Stimulated activated CD4-positive, alpha-beta T cell treated with anti-CD3 and anti-CD28 coated beads, Interleukin-1b, Interleukin-23, amount 100 ng/mL, for 48 hours (primary cell): ENCODE measurements at regions not wholly inside any gene's neighbourhood (a gene's known extent, or its start where the extent isn't known, plus 50 kb on each side); places are given as distances from the start of the nearest gene placed in this dataset.

Source experiments
- DNase-seq: peaks from one replicate; pipeline ENCODE4 v3.0.0-alpha.2; 2020

DNA sequence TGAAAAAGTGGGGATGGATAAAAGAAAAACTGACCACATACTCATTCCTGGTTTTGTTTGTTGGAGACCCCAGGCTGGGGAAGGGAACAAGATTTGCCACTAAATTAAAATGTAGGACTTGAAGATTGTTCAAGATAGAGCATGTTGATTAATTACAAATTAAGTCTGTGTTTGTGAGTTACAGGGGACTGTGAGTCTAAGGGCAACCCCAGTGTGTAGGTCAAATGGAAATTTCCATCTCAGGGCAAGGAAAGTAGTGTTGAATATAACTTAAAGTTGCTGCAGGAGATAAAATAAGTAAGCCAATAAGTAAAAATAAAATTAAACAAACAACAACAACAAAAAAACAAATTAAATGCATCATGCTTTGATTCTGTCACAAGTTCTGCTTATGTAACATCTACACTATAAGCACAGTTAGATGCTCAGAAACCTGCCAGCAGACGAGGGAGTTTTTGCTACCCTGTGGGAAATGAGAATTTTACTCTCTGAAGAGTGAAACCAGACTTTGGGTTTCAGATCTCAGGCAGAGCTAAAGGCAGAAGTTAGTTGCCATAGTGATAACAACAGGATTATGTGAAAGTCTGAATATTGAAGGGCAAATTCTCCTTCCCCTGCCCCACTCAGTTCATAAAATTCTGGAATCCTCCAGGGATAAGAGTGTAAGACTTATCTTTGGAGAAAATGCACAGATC is 352.3 kb downstream of the GRXCR1 start:
- DNase-seq: no peak

DNA sequence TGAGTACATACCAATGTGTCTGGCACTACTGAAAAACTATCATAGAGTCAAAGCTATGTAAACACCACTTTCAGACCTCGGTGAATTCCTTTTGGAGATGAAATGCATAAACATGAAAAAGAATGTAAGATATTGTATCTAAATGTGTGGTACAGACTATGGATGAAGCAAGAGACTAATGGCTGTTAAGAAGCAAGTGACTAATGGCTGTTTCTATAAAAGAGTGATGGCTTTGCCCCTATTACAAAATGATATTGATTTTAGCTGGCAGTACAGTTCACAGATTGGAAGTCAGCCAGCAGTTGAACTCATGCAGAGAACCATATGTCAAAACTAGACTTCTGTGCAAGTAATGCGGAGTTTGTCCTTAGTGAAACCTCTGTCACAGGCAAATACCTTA is 359.3 kb downstream of the GRXCR1 start:
- DNase-seq: no peak

DNA sequence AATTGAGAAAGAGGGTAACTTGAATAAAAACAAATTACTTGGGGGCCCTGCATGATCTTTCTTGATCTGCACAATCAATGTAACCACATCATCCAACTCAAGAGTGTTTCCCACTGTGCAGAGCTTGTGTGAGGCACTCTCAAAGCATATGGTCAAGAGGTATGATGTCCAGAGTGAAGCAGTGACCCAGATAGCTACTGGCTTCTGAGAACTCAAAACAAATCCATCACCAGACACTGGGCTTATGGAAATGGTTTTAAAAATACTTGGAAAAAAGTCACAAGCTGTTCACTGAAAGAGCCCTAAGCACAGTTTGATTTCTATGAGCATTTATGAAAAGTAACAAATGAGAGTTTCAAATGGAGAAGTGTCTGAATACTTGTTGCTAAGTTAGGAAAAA is 361.0 kb downstream of the GRXCR1 start:
- no peak for DNase-seq

DNA sequence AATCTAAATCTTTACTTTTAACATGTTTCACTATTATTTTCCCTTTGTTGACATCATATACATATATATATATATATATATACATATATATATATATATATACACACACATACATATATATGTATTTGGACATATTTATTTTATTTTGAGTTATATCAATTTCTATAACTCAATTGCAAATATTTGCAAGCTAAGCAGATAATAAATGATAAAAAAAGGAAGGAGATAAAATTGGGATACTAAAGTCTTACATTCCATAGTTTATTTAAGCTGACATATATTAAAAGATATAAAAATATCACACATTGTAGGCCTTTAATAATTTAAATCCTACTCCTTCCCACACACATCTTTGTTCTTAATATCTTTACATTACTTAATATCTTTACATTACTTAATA is 372.2 kb downstream of the GRXCR1 start:
- no peak for DNase-seq

DNA sequence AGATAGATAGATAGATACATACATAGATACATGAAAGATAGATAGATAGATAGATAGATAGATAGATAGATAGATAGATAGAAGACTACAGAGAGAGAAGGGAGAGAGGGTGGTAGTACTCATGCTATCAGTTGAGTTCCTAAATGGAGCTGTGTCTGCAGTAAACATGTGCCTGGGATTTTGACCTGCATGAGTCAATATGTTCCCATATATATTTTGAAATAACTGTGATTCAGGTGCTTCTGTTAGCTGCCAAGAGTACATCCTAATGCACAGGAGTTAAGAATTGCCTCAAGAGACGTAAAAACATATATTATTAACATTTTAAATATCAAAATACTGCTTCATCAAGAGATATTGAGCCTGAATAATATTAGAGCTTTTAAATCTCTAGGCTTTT is 379.4 kb downstream of the GRXCR1 start:
- no peak for DNase-seq

DNA sequence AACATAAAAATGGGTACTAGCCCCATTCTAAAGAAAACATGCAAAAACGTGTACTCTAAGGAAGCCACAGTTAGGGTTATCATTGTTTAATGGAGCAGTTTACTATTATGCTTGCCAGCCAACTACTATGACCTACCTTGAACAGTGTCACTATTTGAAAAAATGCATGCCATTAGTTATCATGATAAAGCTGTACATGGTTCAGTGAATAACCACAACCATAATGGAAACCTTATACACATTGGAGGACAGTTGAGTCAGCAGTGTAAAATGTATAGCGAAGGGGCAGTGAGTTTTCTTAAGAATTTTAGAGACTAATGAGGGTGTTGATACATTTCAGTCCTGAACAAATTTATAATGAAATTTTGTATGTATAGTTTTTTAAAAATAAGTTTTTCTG is 381.9 kb downstream of the GRXCR1 start:
- DNase-seq: no peak

DNA sequence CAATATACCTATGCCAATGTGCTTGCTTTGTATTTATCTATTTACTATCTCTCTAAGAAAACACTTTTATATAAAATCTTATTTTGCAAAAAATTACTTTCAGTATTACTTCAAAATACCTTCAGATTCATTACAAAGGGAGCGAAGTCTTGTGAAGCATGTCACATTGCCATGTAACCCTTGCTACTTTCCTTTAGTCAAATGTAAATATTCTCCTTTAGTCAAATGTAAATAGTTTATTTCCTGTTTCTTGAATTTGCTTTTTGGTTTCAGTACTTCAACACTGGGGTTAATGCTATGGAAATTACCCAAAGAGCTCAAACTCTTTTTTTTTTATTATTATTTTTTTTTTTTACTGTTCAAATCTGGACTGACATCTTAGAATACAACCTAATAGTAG is 383.3 kb downstream of the GRXCR1 start:
- DNase-seq: no peak

DNA sequence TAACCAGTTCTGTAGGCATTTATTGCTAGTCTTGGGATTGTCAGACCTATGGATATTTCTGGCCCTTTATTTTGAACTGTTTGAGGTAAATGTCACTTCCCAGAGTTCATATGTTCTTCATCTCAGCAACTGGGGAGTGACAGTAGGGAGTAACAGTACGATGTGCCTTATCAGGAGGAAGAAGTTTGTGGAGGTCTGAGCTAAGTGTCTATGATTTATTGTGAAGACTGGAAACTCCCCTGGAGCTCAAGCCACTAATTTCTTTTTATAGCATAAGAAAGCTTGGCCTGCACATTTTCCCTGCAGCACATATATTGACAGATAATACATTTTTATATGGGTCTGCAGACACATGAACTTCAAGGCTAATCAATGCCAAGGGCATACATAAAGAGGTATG is 383.8 kb downstream of the GRXCR1 start:
- no peak for DNase-seq

DNA sequence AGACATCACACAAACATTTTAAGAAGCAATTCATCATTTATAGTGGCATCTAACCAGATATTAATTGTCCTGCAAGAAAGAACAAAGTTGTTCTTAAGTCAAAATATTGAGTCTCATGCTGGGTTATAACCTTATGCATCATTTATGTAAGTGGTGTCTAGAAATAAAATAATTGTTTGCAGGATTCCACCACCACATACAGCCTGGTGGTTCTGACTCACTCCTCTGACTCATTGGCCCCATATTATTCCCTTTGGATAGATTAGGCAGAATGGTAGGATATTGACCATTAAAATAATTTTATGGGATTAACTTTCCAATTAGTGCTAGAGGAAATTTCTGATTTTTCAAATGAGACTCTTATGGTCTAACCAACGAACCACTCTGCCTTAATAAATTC is 384.5 kb downstream of the GRXCR1 start:
- DNase-seq: no peak

DNA sequence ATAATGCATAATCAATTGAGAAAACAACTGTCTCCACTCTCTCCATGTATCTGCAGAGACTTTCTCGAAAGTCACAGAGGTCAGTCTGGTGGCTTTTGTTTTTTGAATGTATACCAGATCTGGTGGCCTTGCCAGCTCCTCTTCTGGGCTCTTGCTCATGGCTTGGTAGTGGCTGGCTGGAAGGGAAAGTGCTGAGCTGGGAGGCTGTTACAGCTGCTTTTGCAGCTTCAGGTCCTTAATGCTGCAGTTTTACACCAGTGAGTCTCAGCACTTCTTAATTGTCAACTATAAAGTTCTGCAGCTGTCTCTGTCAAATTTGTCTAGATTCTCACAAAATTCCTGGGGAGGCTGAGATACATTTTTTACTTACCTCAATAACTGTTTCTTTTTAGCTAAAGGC is 390.0 kb downstream of the GRXCR1 start:
- no peak for DNase-seq

DNA sequence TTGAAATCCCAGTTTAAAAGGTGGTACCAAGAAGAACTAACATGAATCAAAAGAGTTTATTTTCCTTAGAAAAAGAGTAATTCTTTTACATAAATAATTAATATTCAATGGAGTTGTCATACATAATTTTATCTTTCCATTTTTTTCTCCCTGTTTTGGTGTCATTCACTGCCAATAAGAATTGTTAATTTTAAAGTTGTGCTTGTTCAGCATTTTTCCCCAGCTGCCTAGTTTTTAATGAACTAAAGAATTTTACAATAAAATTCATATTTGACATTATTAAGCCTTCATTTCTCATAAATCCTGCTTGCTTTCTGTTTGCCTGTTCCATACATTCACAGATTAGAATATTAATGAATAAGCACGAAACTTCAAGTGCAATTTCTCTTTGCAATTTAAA is 393.6 kb downstream of the GRXCR1 start:
- no peak for DNase-seq

DNA sequence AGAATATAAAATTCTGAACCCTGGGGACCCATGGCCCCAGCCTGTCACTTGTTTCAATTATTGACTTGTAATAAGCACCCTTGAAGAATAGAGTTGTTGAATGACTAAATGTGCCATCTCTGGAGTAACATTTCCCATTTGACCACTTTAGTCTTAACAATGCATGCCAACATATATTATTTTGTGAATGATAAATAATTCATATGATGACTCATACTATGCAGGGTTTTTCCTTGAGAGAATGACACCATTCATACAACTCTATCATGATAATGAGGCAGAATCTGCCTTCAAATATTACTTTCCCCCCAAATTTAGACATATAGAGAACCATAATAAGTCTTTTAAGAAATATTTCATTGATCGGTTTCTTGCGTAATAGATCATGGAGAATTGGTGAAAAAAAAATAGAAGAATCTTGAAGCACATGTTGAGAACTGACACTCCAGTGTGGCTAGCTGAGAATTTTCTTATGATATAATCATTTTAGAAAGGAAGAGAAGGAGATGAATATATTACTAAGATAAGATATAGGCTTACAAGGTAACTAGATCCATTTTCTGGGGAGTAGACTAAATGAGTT is 404.5 kb downstream of the GRXCR1 start:
- DNase-seq: no peak

DNA sequence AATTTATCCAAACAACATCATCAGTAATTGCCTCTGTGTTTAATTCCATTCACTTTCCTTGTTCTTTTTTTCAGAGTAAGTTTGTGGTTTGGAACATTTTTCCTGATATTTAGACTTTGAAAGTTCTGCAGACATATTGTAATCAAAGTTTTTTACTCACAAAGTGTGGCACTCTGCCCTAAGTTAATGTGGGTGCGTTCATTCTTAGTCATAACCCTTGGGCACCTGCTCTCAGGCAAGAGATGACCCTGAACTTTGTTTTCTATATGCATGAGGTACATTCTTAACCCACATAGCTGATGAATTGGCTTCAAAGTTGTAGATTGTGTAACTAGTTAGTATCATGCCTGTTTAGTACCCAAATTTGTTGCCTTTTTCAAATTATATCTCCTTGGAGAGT is 424.3 kb downstream of the GRXCR1 start:
- DNase-seq: no peak

DNA sequence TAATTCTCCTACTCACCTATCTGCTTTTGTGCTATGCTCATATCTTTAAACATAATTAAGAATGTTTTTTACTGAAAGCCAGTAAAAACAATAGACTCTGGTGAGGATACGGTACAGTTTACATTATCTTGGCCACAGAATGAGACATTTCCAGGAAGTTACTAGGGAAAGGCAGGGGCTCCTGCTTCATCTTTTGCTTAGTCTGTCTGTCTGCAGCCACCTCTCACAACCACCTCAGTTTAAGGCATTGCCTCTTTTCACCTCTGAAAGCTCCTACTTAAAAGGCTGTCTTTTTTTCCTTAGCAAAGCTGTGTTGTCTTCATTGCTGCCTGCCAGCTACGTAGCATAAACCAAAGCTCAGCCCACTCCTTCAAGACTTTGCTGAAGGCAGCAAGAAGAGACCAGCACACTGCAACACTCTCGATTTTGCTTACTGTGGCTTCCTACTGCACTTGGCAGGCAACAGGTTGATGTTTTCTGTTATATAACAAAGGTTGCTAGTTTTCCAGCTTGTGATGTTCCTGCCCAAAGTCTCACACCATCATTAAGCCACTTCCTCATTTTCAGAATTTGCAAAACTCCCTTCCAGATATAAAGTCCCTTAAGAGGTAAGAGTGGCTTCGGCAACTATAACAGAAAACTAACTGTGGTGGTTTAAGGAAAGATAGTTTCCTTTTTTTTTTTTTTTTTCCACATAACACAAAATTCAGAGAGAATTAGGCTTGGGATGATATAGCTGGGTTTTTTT is 432.9 kb downstream of the GRXCR1 start:
- no peak for DNase-seq

DNA sequence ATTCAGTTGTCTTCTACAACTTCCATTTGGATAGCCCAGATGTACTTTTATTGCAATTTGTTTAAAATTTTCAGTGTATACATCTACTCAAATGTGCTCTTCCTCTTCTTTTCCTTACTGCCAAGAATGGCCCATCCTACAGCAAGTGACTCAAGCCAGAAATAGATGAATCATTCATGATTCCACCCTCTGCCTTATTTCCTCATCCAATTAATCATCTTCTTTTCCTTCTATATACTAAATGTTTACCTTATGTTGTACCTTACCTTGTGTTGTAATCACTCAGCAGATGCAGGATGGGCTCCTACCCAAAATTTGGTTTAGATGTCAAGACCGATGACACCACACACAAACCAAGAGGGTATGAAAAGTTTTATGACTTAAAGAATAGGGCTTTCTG is 437.8 kb downstream of the GRXCR1 start:
- no peak for DNase-seq

DNA sequence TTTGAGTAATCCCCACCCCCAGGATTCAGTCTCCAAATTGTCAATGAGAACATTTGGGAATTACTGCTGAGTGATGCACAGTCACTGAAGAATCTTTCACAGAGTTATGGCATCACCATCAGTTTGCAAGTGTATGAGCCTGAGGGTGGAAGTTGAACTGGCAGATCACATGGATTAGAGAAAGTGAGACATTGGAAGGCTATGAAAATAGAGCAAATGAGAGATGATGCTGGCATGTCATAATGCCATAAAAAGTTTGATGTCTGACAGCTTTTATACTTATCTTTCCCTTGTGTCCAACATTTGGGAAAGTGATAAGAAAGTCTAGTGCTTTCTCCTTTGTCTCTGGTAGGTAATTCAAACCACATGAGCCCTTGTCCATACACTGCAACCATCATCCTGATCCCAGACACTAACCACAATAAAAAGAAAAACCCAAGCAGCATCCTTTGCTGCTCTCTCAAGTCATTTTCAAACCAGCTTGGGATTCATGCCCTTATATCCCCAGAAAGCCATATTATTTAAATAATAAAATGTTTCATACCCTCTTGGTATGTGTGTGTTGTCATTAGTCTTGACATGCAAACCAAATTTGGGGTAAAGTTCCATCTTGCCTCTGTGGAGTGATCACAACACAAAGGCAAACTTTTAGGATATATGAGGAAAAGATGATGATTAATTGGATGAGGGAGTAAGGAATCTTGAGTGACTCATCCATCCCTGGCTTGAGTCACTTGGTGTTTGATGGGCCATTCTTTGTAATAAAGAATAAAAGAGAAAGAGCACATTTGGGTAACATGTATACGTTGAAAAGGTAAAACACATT is 438.9 kb downstream of the GRXCR1 start:
- DNase-seq: no peak

DNA sequence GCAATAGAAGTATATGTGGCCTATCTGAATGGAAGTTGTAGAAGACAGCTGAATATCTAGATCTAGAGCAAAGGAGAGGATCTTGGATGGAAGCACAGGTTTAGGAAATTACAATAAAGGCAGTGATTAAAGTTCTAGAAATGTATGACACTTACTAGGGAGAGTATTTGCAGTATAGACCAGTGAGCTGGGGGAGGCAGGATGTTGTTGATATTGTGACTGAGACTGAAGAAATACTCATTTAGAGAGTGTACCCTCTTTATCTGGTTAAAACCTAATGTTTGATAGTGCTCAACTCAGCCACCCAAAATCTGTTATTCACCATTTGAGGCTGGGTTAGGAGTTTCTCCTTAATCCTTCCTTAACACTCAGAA is 439.5 kb downstream of the GRXCR1 start:
- no peak for DNase-seq

DNA sequence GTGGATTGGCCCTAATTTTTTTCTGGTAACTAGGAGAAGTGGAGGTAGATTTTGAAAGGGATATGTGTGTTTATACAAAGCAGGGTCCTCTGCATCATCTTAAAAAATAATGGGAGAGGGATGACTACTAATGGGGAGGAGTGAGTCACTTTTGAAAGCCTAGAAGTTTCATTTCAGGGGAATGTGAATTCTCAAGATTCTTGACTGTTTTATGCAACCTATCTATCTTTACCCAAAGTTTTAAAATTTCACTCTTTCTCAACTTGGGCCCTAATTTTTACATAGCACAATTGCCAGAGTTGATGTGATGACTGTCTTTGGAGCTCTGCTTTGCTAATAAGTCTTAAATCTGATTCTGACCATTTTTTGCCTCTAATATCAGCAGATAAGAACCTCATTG is 445.2 kb downstream of the GRXCR1 start:
- DNase-seq: no peak

DNA sequence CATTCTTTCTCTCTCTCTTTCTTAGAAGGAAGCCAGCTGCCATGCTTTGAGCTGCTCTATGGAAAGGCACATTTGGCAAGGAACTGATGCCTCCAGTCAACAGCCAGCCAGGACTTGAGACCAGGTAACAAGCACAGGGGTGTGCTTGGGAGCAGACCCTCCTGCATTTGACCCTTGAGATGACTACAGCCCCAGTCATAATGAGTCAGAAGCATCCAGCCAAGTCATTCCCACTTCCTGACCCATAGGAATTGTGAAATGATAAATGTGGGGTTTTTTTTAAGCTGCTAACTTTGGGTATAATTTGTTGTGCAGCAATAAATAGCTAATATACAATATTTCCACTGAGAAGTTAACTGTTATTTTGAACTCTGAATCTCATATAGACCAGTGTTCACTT is 446.9 kb downstream of the GRXCR1 start:
- DNase-seq: no peak

DNA sequence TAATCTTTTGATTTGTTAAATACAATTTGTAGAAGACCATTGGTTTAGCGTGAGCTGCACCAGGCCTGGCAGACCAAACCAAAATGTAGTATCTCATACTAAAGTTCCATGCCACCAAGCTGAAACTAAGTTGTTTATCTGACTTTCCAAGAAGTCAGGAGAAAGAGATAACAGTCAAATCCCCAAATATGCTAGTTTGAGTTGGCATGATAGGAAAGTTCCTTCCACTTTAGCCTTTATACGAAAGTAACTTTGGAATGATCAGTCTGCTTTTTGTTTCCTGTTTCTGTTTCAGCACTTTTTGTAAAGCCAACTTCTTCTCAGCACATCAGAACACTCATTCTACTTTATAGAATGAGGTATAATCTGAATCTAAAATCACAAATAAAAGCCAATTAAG is 449.2 kb downstream of the GRXCR1 start:
- no peak for DNase-seq

DNA sequence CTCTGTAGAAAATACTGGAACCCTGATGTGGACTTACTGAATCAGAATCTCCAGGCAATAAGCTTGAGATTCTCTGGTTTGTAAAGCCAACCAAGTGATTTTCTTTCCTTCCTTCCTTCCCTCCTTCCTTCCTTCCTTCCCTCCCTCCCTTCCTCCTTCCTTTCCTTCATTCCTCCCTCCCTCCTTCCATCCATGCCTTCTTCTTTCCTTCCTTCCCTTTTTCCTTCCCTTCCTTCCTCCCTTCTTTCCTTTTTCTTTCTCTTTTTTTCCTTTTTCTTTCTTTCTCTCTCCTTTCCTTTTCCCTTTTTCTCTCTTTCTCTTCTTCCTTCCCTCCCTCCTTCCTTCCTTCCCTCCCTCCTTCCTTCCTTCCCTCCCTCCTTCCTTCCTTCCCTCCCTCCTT is 450.8 kb downstream of the GRXCR1 start:
- DNase-seq: no peak

DNA sequence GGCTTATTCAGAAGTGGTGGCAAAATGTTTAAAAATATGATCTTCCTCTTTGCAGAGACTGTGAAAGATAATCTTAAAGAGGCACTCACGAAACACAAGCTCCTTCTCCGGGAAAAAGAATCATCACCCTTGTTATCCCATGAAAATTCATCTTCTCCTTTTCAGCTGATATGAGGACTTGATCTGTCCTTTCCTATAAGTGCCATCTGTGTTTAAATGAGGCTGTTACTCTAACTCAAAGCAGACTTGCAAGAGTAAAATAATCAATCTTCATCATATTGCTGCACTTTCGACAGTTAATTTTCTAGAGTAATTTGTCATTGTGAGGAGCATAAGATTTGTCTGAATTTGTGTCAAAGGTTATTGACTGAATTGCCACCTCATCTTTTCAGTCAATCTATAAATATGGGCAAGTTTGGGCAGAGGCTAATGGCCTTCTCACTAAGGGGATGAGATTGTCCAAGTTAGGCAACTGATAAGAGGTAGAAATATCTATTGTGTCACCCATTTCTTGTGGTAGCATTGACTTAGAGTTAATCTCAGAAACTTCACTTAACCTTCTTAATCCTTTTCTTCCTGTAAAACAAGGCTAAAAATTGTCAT is 452.9 kb downstream of the GRXCR1 start:
- DNase-seq: no peak

DNA sequence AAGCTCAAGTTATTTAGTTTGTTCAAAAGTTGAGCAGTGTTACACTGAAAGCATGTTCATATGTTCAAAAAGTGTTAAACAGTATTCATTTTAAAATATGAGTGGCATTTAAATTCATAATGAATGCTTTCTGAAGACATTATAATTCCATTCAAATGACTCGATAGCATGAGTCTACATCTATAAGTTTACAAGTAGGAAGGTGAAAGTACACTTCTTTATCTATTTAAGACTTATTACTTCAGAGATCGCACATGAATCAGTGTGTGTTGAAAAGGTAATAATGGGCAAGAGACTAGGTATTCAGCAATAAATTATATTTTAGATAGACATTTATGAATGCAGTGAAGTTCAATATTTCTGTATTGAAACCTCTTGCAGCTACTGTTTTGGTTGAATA is 456.1 kb downstream of the GRXCR1 start:
- no peak for DNase-seq
